ENCODE measurements at regions not wholly inside any gene's neighbourhood (a gene's known extent, or its start where the extent isn't known, plus 50 kb on each side); places are given as distances from the start of the nearest gene placed in this dataset.

DNA sequence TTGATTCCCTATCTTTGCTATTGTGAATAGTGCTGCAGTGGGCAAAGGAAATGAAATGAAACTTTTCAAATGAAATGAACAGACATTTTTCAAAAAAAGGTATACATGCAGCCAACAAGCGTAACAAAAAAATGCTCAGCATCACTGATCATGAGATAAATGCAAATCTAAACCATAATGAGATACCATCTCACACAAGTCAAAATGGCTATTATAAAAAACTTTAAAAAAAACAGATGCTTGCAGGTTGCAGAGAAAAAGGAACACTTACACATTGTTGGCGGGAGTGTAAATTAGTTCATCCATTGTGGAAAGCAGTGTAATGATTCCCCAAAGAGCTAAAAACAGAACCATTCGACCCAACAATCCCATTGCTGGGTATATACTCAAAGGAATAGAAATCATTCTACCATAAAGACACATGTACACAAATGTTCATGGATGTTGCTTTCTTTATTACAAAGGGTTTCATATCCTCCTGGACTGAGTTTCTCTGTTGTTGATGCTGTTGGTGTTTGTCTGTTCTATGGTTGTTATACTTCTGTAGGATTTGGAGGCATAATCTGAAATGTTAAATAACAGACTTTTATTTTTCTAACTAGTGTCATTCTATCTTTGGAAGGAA is 99.3 kb upstream of the SOX9 start:
- no peak for TF ChIP-seq CHD2 (IDR thresholded peaks at IDR 0.05; ENCODE audit: low read length, partially characterized antibody)
- TF ChIP-seq BHLHE40 (IDR thresholded peaks at IDR 0.05; ENCODE audit: low read depth, low read length): no peak
- no peak for TF ChIP-seq CBX2 (IDR thresholded peaks at IDR 0.05; ENCODE audit: borderline replicate concordance, low read depth)
- TF ChIP-seq ZC3H11A (IDR thresholded peaks at IDR 0.05): no peak
- TF ChIP-seq, protein P1, sequence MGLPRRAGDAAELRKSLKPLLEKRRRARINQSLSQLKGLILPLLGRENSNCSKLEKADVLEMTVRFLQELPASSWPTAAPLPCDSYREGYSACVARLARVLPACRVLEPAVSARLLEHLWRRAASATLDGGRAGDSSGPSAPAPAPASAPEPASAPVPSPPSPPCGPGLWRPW (IDR thresholded peaks at IDR 0.05): no peak
- TF ChIP-seq RAD21 (conservative IDR thresholded peaks at IDR 0.05 in 1 of 2, IDR thresholded peaks at IDR 0.05 in 1 of 2): no peak
- TF ChIP-seq CBX8 (IDR thresholded peaks at IDR 0.05): no peak
- no peak for TF ChIP-seq RCOR1 (IDR thresholded peaks at IDR 0.05; ENCODE audit: low read depth, low read length)
- no peak for TF ChIP-seq POLR2A (IDR thresholded peaks at IDR 0.05; ENCODE audit: low read length)
- TF ChIP-seq, protein P2, sequence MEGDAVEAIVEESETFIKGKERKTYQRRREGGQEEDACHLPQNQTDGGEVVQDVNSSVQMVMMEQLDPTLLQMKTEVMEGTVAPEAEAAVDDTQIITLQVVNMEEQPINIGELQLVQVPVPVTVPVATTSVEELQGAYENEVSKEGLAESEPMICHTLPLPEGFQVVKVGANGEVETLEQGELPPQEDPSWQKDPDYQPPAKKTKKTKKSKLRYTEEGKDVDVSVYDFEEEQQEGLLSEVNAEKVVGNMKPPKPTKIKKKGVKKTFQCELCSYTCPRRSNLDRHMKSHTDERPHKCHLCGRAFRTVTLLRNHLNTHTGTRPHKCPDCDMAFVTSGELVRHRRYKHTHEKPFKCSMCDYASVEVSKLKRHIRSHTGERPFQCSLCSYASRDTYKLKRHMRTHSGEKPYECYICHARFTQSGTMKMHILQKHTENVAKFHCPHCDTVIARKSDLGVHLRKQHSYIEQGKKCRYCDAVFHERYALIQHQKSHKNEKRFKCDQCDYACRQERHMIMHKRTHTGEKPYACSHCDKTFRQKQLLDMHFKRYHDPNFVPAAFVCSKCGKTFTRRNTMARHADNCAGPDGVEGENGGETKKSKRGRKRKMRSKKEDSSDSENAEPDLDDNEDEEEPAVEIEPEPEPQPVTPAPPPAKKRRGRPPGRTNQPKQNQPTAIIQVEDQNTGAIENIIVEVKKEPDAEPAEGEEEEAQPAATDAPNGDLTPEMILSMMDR (IDR thresholded peaks at IDR 0.05): no peak
- FAIRE-seq (no peak), ATAC-seq (no peak), DNase-seq (ENCODE audit: low read depth in 1 of 2, low spot score in 1 of 2) (no peak)
- Histone ChIP-seq H3K9me3 (no peaks in the 10 kb centered on the region), H3K4me1 (no peaks in the 10 kb centered on the region), H3K27ac (no peak overlapping the region), H3K4me3 (no peak overlapping the region), H3K4me2 (no peak overlapping the region)
- POLR2A ChIA-PET: no interaction called here
- WGBS (ENCODE audit: missing lambda C conversion rate): 46% methylated on average over 3 of the region's 3 CpGs
- CTCF ChIA-PET: interaction anchor here (0.7 to 1.7 kb wide), 5 partner anchors 9 to 512 kb away, joined by 3 to 6 read pairs (median 3); no protein-coding TSS in a partner anchor

DNA sequence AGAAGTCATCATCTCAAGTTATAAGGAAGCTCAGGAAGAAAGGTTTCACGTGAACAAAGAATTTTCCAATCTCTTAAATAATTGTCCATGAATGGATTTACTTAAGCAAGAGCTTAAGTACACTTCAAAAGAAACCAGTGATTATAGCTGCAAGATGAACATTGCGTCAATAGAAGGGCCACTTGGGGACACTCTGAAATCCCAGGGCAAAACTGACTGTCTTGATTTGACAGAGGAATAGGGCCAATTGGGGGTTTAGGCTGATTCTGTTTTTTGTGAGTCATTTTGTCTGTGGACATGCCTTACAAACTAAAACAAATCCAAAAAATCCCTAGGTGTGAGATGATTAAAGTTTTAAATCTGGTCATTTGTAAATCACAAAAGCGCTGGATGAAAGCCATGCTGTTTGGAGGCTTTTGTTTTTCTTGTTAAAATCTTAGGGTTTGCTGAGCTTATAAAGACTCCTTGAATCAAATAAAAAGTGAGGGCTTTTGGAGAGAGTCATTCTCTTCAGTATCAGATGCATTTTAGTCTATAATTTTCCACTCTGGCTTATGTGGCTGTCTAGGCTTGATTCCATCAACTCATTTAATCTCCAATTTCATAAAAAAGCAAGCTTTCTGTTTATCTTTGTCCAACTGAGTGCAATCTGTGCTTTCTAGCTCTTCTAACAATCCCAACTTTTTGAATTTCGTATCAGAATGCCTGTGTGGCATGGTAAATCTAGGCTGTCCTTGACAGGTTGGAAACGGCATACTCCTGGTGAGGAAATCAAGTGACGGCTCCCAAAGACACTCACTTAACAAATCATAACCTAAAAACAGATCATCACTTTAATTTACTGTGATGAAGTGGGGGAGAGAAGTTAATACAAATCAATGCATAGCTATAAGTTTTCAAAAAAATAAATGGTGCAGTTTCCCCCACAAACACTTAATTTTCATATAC is 98.2 kb upstream of the SOX9 start:
- no peak for TF ChIP-seq CBX8 (IDR thresholded peaks at IDR 0.05)
- TF ChIP-seq FOSB (CRISPR knock-in tag; IDR thresholded peaks at IDR 0.05): no peak
- TF ChIP-seq, protein P3, sequence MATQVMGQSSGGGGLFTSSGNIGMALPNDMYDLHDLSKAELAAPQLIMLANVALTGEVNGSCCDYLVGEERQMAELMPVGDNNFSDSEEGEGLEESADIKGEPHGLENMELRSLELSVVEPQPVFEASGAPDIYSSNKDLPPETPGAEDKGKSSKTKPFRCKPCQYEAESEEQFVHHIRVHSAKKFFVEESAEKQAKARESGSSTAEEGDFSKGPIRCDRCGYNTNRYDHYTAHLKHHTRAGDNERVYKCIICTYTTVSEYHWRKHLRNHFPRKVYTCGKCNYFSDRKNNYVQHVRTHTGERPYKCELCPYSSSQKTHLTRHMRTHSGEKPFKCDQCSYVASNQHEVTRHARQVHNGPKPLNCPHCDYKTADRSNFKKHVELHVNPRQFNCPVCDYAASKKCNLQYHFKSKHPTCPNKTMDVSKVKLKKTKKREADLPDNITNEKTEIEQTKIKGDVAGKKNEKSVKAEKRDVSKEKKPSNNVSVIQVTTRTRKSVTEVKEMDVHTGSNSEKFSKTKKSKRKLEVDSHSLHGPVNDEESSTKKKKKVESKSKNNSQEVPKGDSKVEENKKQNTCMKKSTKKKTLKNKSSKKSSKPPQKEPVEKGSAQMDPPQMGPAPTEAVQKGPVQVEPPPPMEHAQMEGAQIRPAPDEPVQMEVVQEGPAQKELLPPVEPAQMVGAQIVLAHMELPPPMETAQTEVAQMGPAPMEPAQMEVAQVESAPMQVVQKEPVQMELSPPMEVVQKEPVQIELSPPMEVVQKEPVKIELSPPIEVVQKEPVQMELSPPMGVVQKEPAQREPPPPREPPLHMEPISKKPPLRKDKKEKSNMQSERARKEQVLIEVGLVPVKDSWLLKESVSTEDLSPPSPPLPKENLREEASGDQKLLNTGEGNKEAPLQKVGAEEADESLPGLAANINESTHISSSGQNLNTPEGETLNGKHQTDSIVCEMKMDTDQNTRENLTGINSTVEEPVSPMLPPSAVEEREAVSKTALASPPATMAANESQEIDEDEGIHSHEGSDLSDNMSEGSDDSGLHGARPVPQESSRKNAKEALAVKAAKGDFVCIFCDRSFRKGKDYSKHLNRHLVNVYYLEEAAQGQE (IDR thresholded peaks at IDR 0.05): no peak
- no peak for TF ChIP-seq RARB (CRISPR knock-in tag; IDR thresholded peaks at IDR 0.05)
- no peak for TF ChIP-seq JUN (IDR thresholded peaks at IDR 0.05)
- no peak for TF ChIP-seq TP53 (CRISPR knock-in tag; IDR thresholded peaks at IDR 0.05)
- TF ChIP-seq RNF2 (IDR thresholded peaks at IDR 0.05; ENCODE audit: borderline replicate concordance, low read depth): no peak
- no peak for TF ChIP-seq TFCP2L1 (CRISPR knock-in tag; IDR thresholded peaks at IDR 0.05)
- TF ChIP-seq ESRRA (IDR thresholded peaks at IDR 0.05; ENCODE audit: borderline replicate concordance, low read length): no peak
- TF ChIP-seq JUNB (IDR thresholded peaks at IDR 0.05): no peak
- no peak for TF ChIP-seq CEBPB (IDR thresholded peaks at IDR 0.05)
- TF ChIP-seq SREBF2 (IDR thresholded peaks at IDR 0.05): no peak
- TF ChIP-seq, protein P4, sequence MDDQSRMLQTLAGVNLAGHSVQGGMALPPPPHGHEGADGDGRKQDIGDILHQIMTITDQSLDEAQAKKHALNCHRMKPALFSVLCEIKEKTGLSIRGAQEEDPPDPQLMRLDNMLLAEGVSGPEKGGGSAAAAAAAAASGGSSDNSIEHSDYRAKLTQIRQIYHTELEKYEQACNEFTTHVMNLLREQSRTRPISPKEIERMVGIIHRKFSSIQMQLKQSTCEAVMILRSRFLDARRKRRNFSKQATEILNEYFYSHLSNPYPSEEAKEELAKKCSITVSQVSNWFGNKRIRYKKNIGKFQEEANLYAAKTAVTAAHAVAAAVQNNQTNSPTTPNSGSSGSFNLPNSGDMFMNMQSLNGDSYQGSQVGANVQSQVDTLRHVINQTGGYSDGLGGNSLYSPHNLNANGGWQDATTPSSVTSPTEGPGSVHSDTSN (IDR thresholded peaks at IDR 0.05): no peak
- no peak for TF ChIP-seq ZC3H11A (IDR thresholded peaks at IDR 0.05)
- Histone ChIP-seq H3K4me1 (no peaks in the 10 kb centered on the region), H3K9me3 (no peaks in the 10 kb centered on the region), H3K4me2 (no peak overlapping the region), H3K27ac (no peak overlapping the region), H3K4me3 (no peak overlapping the region)
- DNase-seq (ENCODE audit: low read depth in 1 of 2, low spot score in 1 of 2) (no peak), FAIRE-seq (no peak), ATAC-seq (no peak)
- CTCF ChIA-PET: interaction anchor here (0.7 to 1.5 kb wide), 6 partner anchors 8 to 511 kb away, joined by 3 to 5 read pairs (median 3); no protein-coding TSS in a partner anchor
- POLR2A ChIA-PET: no interaction called here
- 49% methylated on average over 6 of the region's 6 CpGs for WGBS (ENCODE audit: missing lambda C conversion rate)
